Activated naive CD4-positive, alpha-beta T cell treated with anti-CD3 and anti-CD28 coated beads, Interleukin-2, amount 50 U/mL, for 16 hours (primary cell): ENCODE measurements at regions not wholly inside any gene's neighbourhood (a gene's known extent, or its start where the extent isn't known, plus 50 kb on each side); places are given as distances from the start of the nearest gene placed in this dataset.
"Not testable (repeated sequence)": the region's sequence is repeated elsewhere in the genome, so short reads cannot be mapped to it uniquely, and the experiment has no call there.

Experiments used
- DNase-seq: peaks from one replicate; pipeline ENCODE4 v3.0.0-alpha.2; 2020

GRCh38 chr12:46948936-46949545 lies 123.2 kb upstream of the SLC38A4 start:
- DNase-seq = no peak

- DNase-seq = no peak
Measured at GRCh38 chr12:46950094-46950493, 124.3 kb upstream of the SLC38A4 start.

- no peak for DNase-seq
Measured at GRCh38 chr12:46952880-46953483, 126.4 kb upstream of the PCED1B start.

GRCh38 chr12:46956451-46957035 lies 122.9 kb upstream of the PCED1B start:
- no peak for DNase-seq

- DNase-seq = no peak
Measured at GRCh38 chr12:46958053-46958452, 121.4 kb upstream of the PCED1B start.

GRCh38 chr12:46958599-46959290 lies 120.7 kb upstream of the PCED1B start:
- DNase-seq = no peak

- no peak for DNase-seq
Measured at GRCh38 chr12:46959502-46959901, 119.9 kb upstream of the PCED1B start.

- DNase-seq = no peak
Measured at GRCh38 chr12:46960681-46961080, 118.7 kb upstream of the PCED1B start.

- DNase-seq = no peak
Measured at GRCh38 chr12:46963191-46963590, 116.2 kb upstream of the PCED1B start.

- no peak for DNase-seq
Measured at GRCh38 chr12:46963977-46964971, 115.1 kb upstream of the PCED1B start.

GRCh38 chr12:46965137-46965536 lies 114.3 kb upstream of the PCED1B start:
- DNase-seq = no peak

GRCh38 chr12:46965880-46966279 lies 113.5 kb upstream of the PCED1B start:
- no peak for DNase-seq

GRCh38 chr12:46970636-46971035 lies 108.8 kb upstream of the PCED1B start:
- DNase-seq = no peak

- DNase-seq = not testable (repeated sequence)
Measured at GRCh38 chr12:46973937-46974336, 105.5 kb upstream of the PCED1B start.

- no peak for DNase-seq
Measured at GRCh38 chr12:46977871-46978375, 101.5 kb upstream of the PCED1B start.

GRCh38 chr12:46981622-46982021 lies 97.8 kb upstream of the PCED1B start:
- DNase-seq = no peak

GRCh38 chr12:46982629-46983392 lies 96.6 kb upstream of the PCED1B start:
- DNase-seq = no peak

- no peak for DNase-seq
Measured at GRCh38 chr12:46983393-46983793, 96.0 kb upstream of the PCED1B start.

GRCh38 chr12:46983959-46984841 lies 95.2 kb upstream of the PCED1B start:
- peak; percentile 33 for DNase-seq

GRCh38 chr12:46985816-46986215 lies 93.6 kb upstream of the PCED1B start:
- DNase-seq = no peak

GRCh38 chr12:46988122-46988521 lies 91.3 kb upstream of the PCED1B start:
- DNase-seq = not testable (repeated sequence)
